ENCODE measurements at regions not wholly inside any gene's neighbourhood (a gene's known extent, or its start where the extent isn't known, plus 50 kb on each side); places are given as distances from the start of the nearest gene placed in this dataset.

GRCh38 chr2:104416339-104417000, 437.4 kb upstream of the POU3F3 start:
- DNase-seq: no peak

DNA sequence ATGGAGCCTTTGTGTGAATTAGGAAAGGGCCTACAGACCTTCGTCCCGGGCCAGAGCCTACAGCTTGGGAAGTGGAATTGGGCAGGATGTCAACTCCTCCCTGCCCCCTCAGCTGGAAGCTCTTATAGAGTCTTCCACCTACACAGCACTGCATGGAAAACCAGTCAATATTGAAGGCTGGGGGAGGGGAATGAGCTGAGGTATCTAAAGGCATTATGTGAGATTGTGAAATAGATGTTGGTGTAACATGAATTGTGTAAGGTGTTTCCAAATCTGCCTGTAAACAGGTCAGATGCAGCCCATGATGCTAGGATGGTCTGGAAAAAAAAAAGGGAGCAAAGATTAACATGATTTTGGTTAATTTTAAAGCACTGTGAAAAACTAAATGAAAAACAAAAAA, 433.5 kb upstream of the POU3F3 start:
- DNase-seq: no peak

- DNase-seq: no peak
Observed at GRCh38 chr2:104420953-104421352, 433.0 kb upstream of the POU3F3 start.

GRCh38 chr2:104425850-104426595, 427.9 kb upstream of the POU3F3 start:
- DNase-seq: no peak

DNA sequence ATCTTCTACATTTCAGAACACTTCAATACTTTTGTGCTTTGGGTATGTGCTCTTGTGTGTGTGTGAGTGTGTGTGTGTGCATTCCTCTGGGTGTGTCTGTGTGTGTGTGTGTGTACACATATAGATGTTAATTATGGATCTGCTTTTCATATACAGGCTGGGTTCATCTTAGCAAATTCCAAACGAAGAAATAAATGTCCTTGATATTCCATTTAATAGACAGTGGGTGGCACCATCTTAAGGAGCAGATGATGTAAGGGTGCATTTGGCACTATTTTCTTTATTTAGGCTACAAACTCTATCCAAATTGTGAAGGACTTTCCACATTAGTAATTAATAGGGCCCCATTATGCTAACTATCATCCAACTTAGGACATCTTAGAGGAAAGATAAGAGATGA, 425.8 kb upstream of the POU3F3 start:
- DNase-seq: no peak

- DNase-seq: no peak
Observed at GRCh38 chr2:104429639-104430358, 424.1 kb upstream of the POU3F3 start.

DNA sequence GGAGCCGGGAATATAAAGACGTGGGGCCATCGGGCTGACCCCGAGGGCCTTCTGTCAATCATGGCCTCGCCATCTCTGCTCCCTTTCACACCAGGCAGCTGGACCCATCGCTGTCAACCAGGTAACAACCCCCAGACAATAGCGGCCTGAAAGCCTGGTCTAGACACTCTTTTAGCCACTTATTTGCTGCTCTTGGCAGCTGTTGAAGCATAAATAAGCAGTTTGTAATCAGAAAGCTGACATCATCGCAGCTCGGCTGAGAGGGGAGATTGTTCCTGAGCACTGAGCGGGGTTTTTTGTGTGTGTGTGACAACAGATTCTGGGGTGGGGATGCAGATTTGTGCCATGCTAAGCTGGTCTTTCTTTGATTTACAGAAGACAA, 423.6 kb upstream of the POU3F3 start:
- DNase-seq: no peak

DNA sequence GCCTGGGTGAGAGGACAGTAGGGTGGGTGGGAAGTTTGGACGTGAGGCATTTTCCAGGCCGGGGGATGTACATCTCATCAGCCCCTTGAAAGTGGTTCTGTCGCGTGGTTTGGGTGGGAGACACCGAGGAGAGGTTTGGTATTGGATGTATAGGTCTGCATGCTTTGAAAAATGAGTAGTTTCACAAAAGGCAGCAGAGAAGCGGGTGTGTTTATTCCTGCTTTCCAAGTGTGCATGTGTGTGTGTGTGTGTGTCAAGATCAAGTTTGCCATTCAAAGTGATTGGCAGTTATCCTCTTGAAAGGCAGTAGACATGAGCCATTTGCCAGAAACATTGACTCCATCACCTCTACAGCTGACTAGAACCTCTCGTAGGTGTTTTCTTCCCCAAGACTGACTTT, 423.1 kb upstream of the POU3F3 start:
- DNase-seq: no peak

DNA sequence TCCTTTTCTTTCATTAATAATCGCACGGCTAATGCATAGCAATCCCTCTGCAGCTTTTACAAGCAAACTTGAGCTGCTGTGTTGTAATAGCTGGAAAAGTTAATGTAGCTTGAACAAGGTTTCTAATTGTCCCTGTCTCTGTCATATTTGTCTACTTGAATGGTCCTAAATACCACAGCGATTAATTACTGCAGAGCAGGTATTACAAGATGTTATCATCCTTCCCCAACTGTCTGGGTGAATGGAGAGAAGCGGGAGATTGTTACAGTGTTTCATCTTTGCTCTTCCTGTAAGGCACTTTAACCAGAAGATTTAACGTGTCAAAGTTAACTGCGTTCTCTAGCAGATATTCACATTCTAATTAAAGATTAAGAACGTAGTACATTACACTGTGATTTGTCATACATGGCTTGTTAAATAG, 422.2 kb upstream of the POU3F3 start:
- DNase-seq: no peak

GRCh38 chr2:104432401-104432800, 421.5 kb upstream of the POU3F3 start:
- no peak for DNase-seq

GRCh38 chr2:104432991-104433390, 420.9 kb upstream of the POU3F3 start:
- DNase-seq: no peak

DNA sequence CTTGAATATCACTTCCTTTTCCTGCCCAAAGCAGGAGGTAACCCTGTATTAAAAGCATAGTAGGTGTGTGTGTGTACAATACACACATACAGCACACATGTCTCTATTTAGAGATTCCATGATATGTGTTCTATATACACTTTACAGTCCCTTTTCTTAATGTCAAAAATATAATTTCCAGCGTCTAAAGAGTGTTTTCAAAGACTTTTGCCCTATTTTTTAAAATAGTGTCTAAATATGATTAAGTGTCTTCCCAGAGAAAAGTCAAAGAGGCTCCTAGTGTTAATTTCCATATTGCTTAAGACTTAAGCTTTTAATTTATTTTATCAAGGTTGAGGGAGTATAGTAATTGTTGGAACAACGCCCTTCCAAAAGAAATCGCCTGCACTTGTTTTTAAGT, 420.3 kb upstream of the POU3F3 start:
- DNase-seq: no peak

- DNase-seq: no peak
Observed at GRCh38 chr2:104434318-104434792, 419.6 kb upstream of the POU3F3 start.

DNA sequence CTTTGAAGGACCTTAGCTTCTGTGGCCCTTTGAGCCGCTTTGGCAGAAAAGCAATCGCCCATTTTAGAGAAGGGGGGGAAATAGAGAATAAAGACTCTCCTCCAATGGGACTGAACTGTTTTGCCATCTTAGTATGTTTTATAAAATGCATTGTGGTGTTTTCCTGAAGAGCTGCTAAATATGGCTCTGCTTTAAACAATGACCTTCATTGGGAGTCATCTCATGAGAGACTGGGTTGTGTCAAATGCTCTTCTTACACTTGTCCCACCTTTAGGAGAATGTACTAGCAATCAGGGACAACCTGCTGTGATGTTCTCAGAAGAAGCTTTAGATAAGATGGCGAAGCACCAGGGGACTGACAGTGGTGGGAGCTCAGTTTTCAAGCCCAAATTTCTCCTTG, 418.9 kb upstream of the POU3F3 start:
- no peak for DNase-seq

DNA sequence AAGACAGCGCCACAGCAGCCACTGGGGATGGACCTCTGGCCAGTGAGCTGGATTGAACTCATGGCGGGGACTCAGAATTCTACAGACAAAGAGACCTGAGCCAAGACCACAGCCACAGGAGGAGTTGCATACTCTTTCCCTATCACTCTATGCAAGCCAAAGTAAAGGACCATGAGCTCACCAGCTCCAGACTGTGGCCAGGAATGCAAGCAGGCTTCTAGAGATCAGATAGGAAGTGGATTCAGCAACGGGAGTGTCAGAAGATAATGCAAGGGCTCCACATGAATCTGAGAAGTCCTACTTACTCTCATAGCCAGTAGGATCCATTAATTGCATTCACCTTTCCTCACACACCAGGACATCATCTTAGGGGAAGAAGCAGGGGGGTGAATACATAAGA, 415.4 kb upstream of the POU3F3 start:
- no peak for DNase-seq

GRCh38 chr2:104443145-104443544, 410.8 kb upstream of the POU3F3 start:
- no peak for DNase-seq

GRCh38 chr2:104444392-104444791, 409.5 kb upstream of the POU3F3 start:
- no peak for DNase-seq

DNA sequence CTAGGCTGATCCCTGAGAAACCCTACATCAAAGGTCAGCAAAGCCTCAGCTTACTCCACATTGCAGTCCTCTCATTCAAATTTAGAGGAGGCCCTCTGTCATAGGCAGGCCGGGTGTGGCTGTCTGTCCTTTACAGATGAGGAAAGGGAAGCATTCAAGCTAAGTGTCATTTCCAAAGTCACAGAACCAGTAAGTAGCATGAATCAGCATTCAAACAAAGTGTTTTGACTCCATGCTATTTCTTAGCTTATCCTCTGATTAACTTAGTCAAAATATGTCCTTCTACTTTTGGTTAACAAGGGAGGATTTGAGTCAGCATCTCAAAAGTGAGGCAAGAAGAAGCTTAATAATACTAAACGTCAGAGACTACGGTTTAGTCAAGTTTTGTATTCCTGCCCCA, 409.0 kb upstream of the POU3F3 start:
- DNase-seq: no peak

DNA sequence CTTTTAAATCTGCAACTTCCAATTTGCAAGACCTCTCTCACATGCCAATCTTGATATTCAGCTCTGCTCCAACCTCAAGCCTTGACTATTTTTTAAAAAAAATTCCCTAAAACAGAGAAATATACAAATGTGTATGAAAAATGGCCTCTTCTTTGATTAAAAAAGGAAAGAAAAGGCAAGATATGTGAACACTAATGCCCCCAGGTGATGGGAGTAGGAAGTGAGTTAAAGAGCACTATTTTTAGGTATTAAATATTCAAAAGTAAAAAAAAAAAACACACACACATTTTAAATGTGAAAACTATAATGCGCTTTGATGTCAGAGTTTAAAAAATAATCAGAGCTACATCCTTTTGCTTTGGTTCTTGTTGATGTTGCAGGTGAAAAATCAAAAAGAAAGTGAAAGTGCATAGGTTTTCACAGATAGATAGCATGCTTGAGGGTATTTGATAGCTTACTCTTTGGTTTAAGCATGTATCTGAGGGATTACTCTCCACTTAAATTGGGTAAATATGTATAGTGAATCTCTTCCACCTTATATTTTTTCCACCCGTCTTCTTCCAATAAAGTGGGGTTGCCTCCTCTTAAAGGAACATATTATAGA, 406.0 kb upstream of the POU3F3 start:
- no peak for DNase-seq

DNA sequence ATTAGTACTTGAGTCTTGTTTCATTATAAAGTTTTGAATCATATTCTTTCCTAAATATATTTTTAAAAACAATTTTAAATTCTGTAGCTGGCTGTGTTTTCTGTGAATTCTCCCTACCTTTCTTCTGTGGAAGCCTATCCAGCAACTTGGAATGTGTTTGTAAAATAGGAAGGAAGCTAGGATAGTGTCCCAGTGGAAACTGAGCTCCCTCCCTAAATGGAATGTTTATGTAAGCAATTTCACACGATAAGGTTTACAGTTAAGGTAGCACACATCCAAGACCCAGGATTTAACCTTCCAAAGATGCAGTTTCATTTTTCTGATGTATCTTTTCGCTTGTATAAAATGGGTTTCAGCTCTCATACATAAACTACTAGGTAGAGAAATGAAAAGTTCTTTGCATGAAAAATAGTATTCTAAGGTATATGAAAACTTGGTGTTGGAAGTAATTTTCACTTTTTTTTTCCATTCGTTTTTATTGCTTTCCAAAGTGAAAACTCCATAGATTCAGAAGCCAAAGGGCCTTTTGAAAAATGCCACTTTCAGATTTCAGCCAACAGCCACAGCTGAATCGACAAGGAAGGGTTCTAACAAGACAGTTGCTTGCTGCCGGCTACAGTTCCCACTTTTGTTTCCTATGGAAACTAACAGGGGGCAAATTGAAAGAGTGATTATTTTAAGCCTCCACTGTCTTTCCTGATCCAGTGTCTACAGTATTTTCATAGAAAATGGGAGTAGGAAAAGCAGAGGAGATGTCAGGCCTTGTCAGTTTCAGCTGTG, 405.1 kb upstream of the POU3F3 start:
- DNase-seq: no peak

DNA sequence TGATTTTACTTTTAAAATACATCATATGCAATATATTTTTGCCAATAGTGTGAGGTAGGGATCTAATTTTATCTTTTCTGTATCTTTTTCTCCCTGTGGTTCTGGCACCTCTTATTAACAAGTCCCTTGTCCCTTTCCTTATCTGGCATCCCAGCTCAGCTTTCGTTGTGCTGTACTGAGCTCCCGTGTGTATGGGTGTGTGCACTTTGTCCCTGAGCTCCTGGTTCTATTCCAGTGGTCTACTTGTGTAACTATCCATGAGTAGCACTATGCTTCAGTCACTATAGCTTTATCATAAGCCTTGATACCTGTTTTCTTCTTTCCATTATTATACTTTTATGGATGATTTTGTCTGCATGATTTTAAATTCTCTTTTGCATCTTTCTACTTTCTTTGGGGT, 401.4 kb upstream of the POU3F3 start:
- DNase-seq: no peak

DNA sequence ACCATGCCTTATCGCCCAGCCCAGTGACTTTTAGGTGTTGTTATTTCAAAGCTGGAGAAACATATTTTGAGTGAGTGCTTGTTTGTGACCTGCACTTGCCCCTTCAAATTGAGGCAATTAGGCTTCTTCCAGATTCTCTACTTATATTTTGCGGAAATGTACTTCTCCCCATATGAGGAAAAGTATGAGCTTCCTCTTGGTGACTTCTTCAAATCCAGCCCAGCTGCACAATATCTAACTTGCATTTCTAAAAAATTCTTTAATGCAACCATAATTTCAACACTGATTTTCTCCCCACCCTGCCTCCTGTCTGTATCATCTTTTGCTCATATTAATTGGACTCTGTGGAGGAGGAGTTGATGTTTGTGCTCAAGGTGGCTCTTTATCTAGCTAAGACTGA, 391.2 kb upstream of the POU3F3 start:
- no peak for DNase-seq

- DNase-seq: no peak
Observed at GRCh38 chr2:104465981-104466380, 387.9 kb upstream of the POU3F3 start.

Measured in DMS79 (cell line).